K562 (cell line): ENCODE measurements at regions not wholly inside any gene's neighbourhood (a gene's known extent, or its start where the extent isn't known, plus 50 kb on each side); places are given as distances from the start of the nearest gene placed in this dataset.

Experiments used
- HNRNPL ChIP-seq: fragments of 200-400 bp; formaldehyde crosslinking; IDR thresholded peaks from 2 replicates; pipeline ENCODE4 v1.6.1; 2017; ENCODE audit warnings: low read depth, mild to moderate bottlenecking, low read length
- MTA3 ChIP-seq: fragments of 450-650 bp; formaldehyde crosslinking; IDR thresholded peaks from 2 replicates; pipeline ENCODE4 v1.6.1; 2017; ENCODE audit warnings: mild to moderate bottlenecking, borderline replicate concordance
- SP1 ChIP-seq: sonication (generic); formaldehyde crosslinking; IDR thresholded peaks from 2 replicates; pipeline ENCODE4 v1.8.1; 2022; ENCODE audit warnings: mild to moderate bottlenecking, missing genetic modification reagents
- TAF1 ChIP-seq: IDR thresholded peaks from 2 replicates; pipeline ENCODE4 v1.6.1; 2011; ENCODE audit warnings: mild to moderate bottlenecking, low read length, moderate library complexity; ENCODE audit not compliant: insufficient read depth, control insufficient read depth, severe bottlenecking; ENCODE audit errors: extremely low read depth
- ZNF239 ChIP-seq: fragments of 250-450 bp; sonication (Bioruptor Pico); IDR thresholded peaks from 2 replicates; pipeline ENCODE4 v1.4.0; 2020; ENCODE audit warnings: mild to moderate bottlenecking
- TF ChIP-seq, protein P1 (sequence below): fragments of 150-350 bp; conservative IDR thresholded peaks from 2 replicates; pipeline ENCODE4 v1.6.1; 2014; ENCODE audit warnings: low read length

DNA sequence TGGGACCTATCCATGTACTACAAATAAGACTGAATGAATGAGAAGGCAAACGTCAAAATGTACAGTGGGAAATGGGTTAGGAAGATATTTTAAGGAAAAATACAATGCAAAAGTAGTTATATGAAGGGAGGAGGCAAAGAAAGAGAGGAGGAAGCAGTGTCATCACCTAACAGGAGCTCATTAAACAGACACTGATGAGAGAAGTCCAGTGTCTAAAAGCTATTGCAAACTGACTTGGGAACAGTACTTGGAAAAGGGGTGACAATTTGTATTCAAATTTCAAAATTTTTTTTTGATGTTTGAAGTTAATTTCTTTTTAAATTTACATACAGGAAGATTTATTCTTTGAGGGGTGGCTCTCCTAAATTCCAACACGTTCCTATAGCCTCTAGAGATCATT lies 143.5 kb upstream of the NOX3 start:
- TF ChIP-seq SP1 (CRISPR knock-in tag) (no peak), HNRNPL (no peak), TAF1 (no peak), MTA3 (no peak), ZNF239 (no peak)
- TF ChIP-seq, protein P1, sequence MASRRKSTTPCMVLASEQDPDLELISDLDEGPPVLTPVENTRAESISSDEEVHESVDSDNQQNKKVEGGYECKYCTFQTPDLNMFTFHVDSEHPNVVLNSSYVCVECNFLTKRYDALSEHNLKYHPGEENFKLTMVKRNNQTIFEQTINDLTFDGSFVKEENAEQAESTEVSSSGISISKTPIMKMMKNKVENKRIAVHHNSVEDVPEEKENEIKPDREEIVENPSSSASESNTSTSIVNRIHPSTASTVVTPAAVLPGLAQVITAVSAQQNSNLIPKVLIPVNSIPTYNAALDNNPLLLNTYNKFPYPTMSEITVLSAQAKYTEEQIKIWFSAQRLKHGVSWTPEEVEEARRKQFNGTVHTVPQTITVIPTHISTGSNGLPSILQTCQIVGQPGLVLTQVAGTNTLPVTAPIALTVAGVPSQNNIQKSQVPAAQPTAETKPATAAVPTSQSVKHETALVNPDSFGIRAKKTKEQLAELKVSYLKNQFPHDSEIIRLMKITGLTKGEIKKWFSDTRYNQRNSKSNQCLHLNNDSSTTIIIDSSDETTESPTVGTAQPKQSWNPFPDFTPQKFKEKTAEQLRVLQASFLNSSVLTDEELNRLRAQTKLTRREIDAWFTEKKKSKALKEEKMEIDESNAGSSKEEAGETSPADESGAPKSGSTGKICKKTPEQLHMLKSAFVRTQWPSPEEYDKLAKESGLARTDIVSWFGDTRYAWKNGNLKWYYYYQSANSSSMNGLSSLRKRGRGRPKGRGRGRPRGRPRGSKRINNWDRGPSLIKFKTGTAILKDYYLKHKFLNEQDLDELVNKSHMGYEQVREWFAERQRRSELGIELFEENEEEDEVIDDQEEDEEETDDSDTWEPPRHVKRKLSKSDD: no peak
